Testis (tissue), 2 donors: ENCODE measurements at regions not wholly inside any gene's neighbourhood (a gene's known extent, or its start where the extent isn't known, plus 50 kb on each side); places are given as distances from the start of the nearest gene placed in this dataset.
"Not testable (repeated sequence)": the region's sequence is repeated elsewhere in the genome, so short reads cannot be mapped to it uniquely, and the experiment has no call there.

Source experiments
- CTCF ChIP-seq, 3 experiments: fragments of 450-650 bp in 2 of 3; fragments of 200-600 bp in 1 of 3; sonication (generic) in 1 of 3; IDR thresholded peaks; one replicate each; pipeline ENCODE4 v1.5.1; 2016 to 2019; ENCODE audit warnings: antibody characterized with exemption in 3 of 3, mild to moderate bottlenecking in 2 of 3, moderate library complexity in 1 of 3
- POLR2A ChIP-seq: fragments of 450-650 bp; IDR thresholded peaks from one replicate; pipeline ENCODE4 v1.6.1; 2017; ENCODE audit warnings: antibody characterized with exemption, mild to moderate bottlenecking, moderate library complexity

- TF ChIP-seq CTCF (IDR thresholded peaks at IDR 0.05); POLR2A: not testable (repeated sequence)
Observed at GRCh38 chr20:30515915-30516314, 741.5 kb upstream of the DEFB115 start.
